ENCODE measurements at regions not wholly inside any gene's neighbourhood (a gene's known extent, or its start where the extent isn't known, plus 50 kb on each side); places are given as distances from the start of the nearest gene placed in this dataset.

- TF ChIP-seq, protein P1, sequence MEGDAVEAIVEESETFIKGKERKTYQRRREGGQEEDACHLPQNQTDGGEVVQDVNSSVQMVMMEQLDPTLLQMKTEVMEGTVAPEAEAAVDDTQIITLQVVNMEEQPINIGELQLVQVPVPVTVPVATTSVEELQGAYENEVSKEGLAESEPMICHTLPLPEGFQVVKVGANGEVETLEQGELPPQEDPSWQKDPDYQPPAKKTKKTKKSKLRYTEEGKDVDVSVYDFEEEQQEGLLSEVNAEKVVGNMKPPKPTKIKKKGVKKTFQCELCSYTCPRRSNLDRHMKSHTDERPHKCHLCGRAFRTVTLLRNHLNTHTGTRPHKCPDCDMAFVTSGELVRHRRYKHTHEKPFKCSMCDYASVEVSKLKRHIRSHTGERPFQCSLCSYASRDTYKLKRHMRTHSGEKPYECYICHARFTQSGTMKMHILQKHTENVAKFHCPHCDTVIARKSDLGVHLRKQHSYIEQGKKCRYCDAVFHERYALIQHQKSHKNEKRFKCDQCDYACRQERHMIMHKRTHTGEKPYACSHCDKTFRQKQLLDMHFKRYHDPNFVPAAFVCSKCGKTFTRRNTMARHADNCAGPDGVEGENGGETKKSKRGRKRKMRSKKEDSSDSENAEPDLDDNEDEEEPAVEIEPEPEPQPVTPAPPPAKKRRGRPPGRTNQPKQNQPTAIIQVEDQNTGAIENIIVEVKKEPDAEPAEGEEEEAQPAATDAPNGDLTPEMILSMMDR (IDR thresholded peaks at IDR 0.05; ENCODE audit: insufficient read depth, low read length) = no peak
- TF ChIP-seq REST (IDR thresholded peaks at IDR 0.05; ENCODE audit: insufficient replicate concordance, low read depth) = no peak
- no peak for TF ChIP-seq POLR2AphosphoS5 (IDR thresholded peaks at IDR 0.05; ENCODE audit: low read depth)
- TF ChIP-seq GABPA (IDR thresholded peaks at IDR 0.05; ENCODE audit: low read depth) = no peak
- no peak for TF ChIP-seq SPI1 (IDR thresholded peaks at IDR 0.05; ENCODE audit: borderline replicate concordance, low read depth)
These were observed 702.3 kb downstream of the TMEM121 start for GRCh38 chr14:106228541-106229158.
